ENCODE measurements at regions not wholly inside any gene's neighbourhood (a gene's known extent, or its start where the extent isn't known, plus 50 kb on each side); places are given as distances from the start of the nearest gene placed in this dataset.
"Not testable (repeated sequence)": the region's sequence is repeated elsewhere in the genome, so short reads cannot be mapped to it uniquely, and the experiment has no call there.

DNA sequence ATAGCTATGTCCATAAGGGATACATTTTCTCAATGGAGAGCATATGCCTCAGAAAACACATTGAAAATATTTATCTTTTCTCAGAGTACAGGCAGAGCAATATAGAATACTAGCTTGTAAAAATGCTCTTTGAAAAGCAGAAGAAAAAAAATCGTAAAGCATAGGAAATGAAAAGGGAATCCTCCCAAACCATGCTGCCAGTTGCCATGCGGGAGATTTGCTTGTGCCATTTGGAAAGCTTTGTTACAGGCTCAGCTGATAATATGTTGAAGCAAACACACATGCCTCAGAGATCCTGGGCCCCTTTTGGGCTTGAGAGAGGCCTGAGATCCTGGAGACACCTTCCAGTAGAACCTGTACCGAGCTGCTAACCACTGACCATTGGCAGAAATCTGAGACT is 697.1 kb downstream of the BCL11A start:
- DNase-seq: no peak

DNA sequence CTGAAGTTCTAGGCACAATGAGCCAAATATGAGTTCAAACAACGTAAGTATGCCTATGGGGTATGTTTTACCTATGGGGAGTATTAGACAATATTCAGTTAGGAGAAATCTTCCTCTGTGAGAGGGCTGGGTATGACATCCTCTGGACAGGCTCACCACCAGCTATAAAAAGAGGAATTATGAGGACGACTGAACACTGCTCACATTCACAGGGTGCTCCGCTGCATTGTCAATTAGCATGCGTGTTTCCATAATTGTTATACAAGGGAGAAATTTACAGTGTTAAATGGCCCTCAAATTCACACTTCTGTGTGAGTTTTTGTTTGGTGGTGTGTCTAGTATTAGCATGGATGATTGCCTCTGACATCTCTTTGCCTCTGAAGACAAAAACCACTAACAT is 700.4 kb downstream of the BCL11A start:
- DNase-seq: no peak

DNA sequence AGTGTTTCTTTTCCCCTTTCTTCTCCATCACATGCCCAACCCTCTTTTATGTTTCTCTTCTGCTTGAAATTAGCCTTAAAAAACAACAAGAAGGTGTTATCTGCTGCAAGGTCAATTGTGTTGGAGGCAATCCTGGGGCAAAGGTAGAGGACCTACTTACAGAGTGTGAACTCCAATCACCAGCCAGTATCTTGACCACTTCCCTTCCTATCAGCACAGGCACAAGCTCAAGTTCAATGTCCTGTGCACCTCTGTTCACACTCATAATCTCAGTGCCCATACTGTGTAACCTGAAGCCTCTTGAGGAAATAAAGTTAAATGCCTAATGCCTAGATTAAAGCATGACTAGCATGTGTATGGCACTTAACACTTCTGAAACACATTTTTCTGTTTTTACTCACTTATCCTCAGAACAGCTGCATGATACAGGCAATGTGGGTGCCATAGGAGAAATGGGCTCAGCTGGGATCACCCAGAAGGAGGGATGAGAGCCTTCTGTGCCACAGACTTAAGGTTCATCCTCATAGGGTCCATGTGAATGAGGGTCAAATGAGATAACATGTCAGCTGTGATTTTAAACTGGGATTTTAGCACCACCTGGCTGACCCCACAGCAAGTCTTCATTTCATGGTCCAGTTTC is 701.5 kb downstream of the BCL11A start:
- DNase-seq: no peak

DNA sequence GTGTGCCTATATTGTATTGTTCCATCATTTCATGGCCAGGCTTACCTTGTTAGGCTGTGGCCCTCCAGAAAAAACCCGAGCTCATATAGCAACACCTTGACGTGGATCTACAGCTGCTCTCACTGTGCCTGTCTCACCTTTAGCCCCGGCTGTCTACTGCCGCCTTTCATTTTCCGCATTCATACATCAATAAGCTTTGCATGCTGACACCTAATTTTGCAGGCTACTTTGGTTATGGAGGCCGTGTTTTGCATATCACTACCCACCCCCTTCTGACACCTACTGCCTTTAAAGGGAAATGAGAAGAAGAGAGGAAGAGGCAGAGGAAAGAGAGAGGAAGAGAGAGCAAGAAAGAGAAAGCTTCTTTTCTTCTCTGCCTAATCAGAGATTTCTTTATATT is 702.9 kb downstream of the BCL11A start:
- no peak for DNase-seq

DNA sequence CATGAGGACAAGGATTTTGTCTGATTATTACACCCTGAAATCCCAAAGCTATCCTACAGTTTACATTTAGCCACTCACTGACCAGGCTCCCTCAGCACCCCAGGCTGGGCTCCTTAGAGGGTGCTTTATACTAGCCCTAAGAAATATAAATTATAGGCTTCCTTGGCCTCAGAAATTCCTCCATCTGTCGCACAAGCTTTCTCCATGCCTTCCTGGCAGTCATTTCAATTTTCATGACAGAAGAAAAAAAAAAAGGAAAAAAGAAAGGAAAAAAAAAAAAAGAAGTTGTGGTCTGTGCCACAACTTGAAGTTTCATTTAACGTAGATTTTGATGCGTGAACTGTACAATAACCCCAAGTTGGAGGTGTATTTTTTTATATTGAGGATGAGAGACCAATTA is 719.5 kb downstream of the BCL11A start:
- no peak for DNase-seq

DNA sequence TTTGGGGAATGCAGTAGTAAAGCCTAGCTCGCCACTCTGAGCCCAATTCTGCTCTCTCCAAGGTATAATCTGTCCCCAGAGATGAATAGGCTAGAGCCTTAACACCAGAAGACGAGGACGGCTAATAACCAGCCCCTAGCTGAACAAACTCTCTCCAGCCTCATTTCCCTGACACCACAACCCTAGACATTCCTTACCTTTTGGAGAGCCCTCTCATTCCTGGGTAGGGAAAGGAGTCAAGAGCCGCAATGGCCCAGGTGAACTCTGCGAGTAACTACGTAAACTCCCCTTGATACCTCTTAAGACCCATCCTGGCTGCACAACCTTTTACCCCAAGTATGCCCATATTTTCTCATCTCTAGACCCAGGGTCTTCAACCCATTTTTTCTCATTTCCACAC is 722.9 kb downstream of the BCL11A start:
- DNase-seq: no peak

DNA sequence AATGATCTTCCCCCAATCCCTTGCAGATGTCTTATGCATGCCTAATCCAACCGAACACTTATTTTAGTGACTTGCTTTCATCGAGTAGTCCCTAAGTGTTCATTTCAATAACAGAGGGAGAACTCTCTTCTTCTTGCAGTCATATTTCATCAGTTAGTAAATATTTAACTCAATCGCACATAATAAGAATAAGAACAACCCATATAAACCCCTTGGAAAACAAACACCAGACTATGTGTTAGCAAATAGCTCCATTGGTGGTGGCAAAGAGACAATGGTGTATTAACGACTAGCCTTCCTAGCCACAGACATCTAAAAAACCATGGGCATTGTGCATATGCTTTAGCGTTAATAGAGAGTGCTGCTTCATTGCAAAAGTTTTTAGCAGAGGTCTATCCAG is 725.8 kb downstream of the BCL11A start:
- no peak for DNase-seq

DNA sequence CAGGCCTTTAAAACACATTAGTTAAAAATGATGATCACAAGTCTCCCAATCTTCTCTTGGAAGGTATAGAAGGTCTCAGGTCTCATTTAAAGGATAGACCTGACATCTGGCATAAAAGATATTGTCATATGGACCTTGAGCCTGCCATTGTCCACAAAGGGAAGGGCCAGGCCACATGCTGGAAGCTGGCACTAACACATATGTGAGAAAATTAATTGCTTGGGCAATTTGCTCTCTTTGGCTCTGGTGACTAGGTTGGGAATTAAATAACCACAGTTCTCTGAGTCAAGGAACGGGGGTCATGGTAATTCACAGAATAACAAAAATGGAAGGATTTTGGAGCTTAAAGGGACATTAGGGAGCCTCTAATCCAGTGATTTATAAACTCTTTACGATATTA is 727.3 kb downstream of the BCL11A start:
- DNase-seq: no peak

DNA sequence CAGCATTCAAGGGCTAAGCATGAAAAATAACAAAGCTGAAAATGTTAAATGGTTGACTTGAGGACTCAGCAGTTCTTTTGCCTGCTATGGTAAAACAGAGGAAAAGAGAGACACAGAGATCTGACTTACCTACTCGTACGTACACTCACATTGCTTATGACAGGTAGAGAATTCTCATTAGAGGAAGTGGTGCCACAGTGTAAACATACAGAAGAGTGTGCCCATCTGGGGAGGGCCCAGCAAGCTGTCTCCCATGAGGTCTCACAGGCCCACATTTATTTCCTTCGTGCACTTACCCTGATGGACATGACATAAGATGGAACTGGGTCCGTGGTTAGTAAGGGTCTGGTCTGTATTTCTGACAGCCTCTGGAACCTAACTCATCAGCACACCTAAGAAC is 729.1 kb downstream of the BCL11A start:
- no peak for DNase-seq

DNA sequence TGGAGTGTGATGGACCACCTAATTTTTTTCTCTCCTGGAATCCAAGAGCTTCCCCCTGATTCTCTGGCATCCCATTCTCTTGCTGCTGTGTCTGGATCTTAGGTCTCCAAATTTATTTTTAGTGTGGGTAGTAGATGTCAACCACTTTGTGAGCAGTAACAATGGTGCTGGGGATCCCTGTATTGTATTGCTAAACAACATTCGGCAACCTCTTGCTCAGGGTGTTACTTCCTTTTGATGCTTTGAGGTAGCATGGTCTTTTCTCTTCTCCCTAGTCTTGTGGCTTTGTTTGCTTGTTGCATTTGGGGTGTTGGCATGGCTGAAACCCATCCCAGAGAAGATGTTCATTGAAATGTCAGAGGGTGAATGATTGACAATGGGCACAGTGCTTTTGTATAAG is 737.4 kb downstream of the BCL11A start:
- no peak for DNase-seq

DNA sequence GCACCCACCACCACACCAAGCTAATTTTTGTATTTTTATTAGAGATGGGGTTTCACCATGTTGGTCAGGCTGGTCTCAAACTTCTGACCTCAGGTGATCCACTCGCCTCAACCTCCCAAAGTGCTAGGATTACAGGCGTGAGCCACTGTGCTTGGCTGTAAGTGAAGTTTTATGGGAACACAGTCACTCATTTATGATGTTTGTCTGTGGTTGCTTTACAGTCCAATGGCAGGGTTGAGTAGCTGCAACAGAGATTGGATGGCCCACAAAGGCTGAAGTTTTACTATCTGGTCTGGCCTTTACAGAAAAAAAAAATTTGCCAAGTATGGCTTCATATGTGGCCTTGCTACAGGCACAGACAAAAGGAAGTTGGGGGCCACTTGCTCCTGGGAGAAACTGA is 743.2 kb downstream of the BCL11A start:
- not testable (repeated sequence) for DNase-seq

DNA sequence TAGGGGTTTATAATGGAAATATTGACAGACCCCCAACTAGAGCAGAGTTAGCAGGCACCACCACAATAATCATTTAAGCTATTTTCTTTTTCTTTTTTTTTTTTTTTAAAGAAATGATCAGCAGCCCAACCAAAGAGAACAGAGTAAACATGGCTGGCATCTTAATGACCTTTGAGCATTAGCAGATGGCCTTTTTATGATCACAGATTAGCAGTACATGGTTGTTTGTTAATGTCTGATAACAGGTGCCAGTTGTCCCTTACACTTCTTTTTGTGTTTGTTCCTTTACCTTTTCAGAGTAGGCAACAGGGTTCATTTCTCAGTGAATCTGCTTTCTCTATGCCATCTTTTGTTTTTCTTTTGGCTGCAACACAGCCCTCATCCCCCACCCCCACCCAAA is 747.0 kb downstream of the BCL11A start:
- DNase-seq: no peak

DNA sequence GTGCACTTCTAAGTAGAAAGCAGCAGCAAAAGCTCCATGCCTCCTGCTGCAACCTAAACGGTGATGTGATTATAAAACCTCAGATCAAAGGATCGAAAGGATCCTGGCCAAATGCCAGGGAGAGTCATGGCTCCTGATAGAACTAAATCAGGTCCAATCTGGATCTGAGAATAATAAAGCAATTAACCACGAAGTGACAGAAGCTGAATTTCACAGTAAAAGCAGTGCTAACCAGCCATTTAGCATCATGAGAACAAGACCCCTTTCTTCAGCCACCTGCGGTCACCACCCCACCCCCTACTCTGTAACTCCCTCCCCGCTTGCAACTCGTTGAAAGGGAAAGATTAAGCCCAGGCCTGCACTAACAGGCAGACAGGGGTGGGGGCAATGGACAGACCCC is 748.7 kb downstream of the BCL11A start:
- no peak for DNase-seq

DNA sequence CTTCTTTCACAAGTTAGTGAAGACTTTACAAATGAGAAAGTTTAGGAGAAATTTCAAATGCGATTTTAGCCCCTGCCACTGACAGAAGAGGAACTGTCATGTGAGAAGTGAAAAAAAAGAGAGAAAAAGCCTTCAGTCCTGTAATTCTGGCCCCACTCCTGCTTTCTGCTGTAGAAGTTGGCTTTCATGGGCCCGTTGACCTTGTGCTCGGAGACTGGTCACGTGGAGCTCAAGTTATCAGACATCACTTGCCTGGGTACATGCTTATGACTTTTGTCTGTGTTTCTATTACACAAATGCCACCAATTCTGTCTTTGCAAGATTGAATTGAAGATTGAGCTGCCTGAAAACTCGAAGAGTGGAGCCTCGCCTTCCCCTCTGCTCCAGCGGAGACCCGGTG is 749.9 kb downstream of the BCL11A start:
- DNase-seq: no peak

DNA sequence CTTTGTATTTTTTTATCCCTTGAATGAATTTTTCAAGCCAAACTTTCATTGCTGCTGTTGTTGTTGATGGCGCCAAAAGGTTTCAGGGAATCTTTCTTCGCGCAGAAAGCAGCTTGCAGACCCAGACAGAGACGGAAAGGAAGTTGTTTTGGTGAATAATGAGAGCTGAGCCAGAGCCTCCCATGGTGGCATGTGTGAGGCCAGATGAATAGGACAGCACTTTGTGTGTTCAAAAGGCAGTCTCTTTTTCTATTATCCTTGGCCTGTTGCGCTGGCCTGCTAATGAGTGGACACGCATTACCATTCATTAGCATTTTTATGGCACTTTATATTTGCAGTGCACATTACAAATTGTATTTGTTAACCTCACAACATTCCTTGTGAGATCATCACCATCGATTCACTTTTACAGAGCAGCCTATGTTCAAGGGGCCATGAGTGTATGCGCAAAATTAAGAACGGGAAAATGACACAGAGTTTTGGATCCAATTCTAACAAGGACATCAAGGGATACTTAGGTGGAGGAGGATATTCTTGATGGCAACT is 754.7 kb downstream of the BCL11A start:
- DNase-seq: no peak

DNA sequence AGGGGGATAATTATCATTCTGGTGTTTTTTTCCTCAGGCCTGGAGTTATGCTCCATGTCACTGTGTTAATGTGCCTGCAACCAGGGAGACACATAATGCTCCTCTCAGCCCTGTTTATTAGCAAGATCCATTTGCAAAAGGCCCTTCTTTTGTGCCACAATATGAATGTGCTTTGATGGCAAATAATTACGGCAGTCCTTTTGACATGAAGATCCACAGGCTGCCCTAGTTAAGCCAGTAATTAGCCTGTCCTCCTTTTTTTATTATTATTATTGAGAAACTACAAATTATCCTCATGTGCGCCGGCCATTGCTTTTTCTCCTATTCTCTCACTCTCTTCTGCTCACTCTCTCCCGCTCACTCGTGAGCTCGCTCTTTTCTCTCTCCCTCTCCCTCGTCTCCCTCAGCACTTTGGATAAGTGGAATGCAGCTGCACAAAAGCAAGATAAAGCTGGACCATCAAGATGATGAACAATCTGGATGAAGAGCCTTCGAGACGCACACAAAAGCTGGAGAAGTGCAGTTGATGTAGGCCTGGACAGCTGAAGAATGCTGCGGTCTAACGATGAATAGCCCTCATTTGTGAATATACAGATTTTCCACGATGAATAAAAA is 762.3 kb downstream of the BCL11A start:
- DNase-seq: no peak

DNA sequence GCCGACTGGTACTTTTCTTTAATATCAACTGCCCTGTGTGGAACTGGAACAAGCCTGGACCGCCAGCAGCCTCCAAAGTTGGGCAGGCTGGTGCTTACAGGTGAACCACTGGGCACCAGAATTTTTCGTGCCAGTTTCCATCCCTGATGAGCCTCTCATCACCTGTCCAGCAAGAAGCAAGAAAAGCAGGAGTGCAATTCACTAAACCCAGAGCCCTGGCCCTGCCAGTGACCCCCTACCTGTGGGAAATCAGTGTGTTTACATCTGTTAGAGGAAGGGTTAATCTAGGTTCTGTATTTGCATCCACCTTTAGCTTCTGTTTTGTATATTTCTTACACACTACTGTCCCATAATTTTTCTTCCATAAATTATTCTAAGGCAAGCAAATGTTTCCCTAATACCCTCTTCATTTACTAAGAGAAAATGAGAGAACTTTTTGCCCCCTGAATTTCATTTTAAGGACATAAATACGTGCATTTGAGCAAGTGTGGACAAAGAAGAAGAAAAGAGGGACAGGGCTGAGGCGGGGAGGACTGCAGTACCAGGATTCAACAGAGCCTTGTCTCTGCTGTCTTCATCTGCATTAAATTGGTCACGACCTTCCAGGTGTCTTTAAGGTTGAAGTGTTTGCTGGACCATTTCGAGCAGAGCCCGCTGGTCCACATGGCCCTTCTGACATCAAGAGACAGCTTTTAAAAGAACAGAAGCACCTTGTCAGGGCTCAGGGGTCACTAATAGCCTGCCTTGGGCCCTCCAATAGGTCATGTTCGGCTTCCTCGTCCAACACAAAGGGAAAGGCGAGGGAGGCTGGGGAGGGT is 763.1 kb downstream of the BCL11A start:
- no peak for DNase-seq

DNA sequence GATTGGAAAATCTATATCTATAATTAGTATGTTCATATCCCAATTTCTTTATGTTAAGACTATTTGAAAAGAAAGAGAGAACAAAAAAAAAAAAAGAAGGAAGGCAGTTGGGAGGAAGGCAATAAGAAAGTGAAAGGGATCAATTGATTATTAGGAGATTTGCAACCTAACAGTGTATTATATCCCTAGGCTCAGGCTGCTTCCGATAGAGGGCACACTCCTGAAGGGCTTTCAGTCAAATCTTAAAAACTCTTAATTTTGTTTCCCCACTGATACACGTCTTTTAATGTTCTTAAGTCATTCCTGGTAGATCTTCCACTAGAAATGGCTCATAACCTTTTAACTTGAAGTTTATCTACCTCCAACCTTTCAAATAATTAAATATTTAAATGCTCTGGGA is 763.9 kb downstream of the BCL11A start:
- DNase-seq: no peak

DNA sequence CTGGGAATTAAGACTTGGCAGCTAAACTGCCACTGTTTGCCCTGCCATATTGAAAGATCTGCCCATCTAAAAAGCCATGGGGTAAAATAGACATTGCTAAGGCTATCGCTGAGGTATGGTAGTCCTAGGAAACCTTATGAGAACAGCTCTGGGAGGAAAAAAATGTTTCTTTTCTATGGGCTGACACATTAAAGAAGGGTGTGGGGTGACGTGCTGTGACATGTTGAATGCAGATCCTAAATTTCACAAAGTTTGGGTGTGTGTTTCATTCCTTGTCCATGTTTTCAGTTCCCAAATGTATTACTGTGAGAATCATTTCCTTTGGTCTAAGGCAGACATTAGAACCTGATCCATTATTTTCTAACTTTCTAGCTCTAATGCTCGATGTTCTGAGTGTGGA is 766.4 kb downstream of the BCL11A start:
- no peak for DNase-seq

DNA sequence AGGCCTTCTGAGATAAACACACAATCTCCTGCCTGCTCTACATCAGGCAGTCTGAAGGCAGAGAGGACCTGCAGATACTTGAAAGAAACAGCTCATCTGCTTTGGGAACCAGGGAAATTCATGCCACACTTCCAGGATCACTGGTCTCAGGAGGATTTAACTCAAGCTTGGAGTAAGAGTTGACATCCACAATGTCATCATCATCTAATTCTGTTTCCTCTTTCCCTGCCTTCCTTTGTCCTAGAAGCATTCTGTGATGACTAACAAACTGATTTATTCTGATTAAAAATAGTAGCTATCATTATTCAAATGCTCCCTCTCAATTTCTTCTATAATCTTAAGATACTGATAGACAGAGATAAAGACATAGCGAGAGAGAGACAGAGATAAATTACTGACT is 766.8 kb downstream of the BCL11A start:
- no peak for DNase-seq

DNA sequence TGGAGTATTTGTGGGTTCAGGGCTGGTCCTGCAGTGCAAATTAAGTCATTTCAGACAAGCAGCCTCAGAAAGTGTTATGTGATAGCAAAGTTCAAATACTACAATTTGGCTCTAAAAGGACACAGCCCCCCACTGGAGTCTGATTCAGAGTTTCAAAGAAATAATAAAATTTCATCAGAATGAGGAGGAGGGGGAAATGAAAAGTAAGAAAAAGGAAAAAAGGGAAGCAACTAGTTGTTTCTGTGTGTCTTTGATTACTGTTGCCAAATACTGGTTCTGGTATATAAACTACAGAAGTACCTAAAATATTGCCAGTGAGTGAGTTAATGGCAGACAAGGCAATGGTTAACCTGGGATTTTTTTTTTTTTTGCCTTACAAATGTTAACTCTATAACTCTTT is 773.9 kb downstream of the BCL11A start:
- DNase-seq: no peak

DNA sequence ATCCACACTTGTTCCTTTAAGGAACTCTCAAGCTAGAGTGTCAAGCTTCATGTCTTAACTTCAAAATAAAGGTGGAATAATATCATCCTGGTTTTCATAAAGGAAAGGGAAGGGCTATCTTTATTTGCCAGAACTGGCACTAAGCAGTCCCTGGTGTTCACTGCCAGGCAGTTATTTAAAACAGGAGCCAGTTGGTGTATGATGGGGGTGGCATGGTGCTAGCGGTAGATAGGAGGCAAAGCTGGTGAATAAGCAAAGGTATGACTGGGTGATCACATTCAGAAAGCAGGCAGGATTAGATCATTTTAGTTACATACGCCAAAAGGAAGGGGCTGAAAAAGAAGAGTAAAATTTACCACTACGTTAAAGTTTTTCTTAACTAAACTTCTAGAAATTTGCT is 776.3 kb downstream of the BCL11A start:
- no peak for DNase-seq

DNA sequence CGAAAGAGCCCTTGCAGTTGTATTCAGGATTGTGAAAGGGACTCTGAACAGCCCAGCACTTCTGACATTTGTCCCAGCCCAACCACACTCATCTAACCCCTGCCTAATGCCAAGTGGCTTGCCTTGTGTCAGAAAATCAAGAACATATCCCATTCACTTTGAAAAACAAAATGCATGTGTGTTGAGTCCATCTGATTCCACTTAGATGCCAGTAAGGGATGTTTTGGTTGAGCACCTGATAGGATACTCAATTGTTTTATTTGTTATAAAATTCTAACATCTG is 776.8 kb downstream of the BCL11A start:
- DNase-seq: no peak

DNA sequence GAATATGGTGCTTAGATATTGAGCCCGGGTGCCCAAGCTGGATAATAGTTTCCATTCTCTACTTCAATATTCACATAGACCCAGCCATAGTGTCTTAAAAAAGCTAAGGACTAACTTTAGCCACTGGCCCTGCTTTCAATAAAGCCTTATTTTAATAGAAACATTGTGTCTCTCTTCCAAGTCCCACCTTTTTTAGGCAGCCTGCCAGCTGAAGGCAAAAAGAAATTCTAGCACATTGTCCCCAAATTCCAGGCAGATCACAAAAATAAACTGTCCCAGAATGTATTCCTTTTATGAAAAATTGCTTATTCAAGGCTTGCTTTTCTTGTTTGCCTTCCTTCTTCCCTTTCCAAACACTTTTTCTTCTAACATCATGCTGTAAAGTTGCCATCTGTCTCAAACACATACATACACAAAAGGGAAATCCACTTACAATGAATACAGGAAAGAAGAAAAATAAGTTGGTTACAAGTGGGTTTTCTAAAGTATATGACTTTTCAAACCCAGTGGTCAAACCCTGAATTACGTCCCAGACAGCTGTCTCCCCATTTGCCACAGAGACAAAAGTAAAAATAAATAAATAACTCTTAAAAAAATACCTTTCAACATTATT is 778.5 kb downstream of the BCL11A start:
- no peak for DNase-seq

Measured in CD4-positive, alpha-beta T cell treated with Interleukin-12 subunit alpha and Interleukin-12 subunit beta, for 1 hour (primary cell).